ENCODE measurements at regions not wholly inside any gene's neighbourhood (a gene's known extent, or its start where the extent isn't known, plus 50 kb on each side); places are given as distances from the start of the nearest gene placed in this dataset.

GRCh38 chr2:41182961-41183360, 731.1 kb upstream of the SLC8A1 start:
- TF ChIP-seq CTCF (conservative IDR thresholded peaks at IDR 0.05) (no peak), ZFX (IDR thresholded peaks at IDR 0.05) (no peak)
